Loucy (cell line): ENCODE measurements at regions not wholly inside any gene's neighbourhood (a gene's known extent, or its start where the extent isn't known, plus 50 kb on each side); places are given as distances from the start of the nearest gene placed in this dataset.

Source experiments
- H2AFZ ChIP-seq: fragments of 200-600 bp; sonication (generic); 2 replicates; pipeline ENCODE4 v1.6.0; 2016; ENCODE audit warnings: antibody characterized with exemption, mild to moderate bottlenecking, low read length, moderate library complexity
- H3F3A ChIP-seq: fragments of 200-600 bp; 2 replicates; pipeline ENCODE4 v1.6.0; 2016; ENCODE audit warnings: antibody characterized with exemption, low read depth, mild to moderate bottlenecking
- H3K27me3 ChIP-seq: fragments of 200-600 bp; sonication (generic); 2 replicates; pipeline ENCODE4 v1.6.1; 2014; ENCODE audit warnings: low read length, mild to moderate bottlenecking; ENCODE audit not compliant: insufficient read depth, poor library complexity, severe bottlenecking
- H3K36me3 ChIP-seq: fragments of 200-600 bp; sonication (generic); 2 replicates; pipeline ENCODE4 v1.6.1; 2016; ENCODE audit warnings: low read length; ENCODE audit not compliant: insufficient read depth
- H3K4me1 ChIP-seq: fragments of 200-600 bp; sonication (generic); 2 replicates; pipeline ENCODE4 v1.5.1; 2014; ENCODE audit warnings: low read length, mild to moderate bottlenecking; ENCODE audit not compliant: insufficient read depth, poor library complexity, severe bottlenecking
- H3K4me2 ChIP-seq: fragments of 200-600 bp; sonication (generic); 2 replicates; pipeline ENCODE4 v1.6.0; 2014; ENCODE audit warnings: antibody characterized with exemption, low read length, low read depth, mild to moderate bottlenecking; ENCODE audit not compliant: poor library complexity, severe bottlenecking
- H3K4me3 ChIP-seq: fragments of 200-600 bp; sonication (generic); 2 replicates; pipeline ENCODE4 v1.5.1; 2014; ENCODE audit warnings: low read length, mild to moderate bottlenecking, mixed read lengths; ENCODE audit not compliant: poor library complexity, severe bottlenecking
- H3K79me2 ChIP-seq: fragments of 200-600 bp; sonication (generic); 2 replicates; pipeline ENCODE4 v1.6.1; 2014; ENCODE audit warnings: low read length; ENCODE audit not compliant: insufficient read depth
- H3K9ac ChIP-seq: fragments of 200-600 bp; sonication (generic); 2 replicates; pipeline ENCODE4 v1.6.0; 2014; ENCODE audit warnings: mild to moderate bottlenecking, low read depth, low read length, moderate library complexity; ENCODE audit not compliant: poor library complexity, severe bottlenecking
- H3K9me2 ChIP-seq: fragments of 200-600 bp; sonication (generic); replicated peaks from 2 replicates; pipeline ENCODE4 v1.6.1; 2016; ENCODE audit warnings: low read depth, low read length, mixed read lengths
- H3K9me3 ChIP-seq: fragments of 200-600 bp; sonication (generic); 2 replicates; pipeline ENCODE4 v1.6.1; 2014; ENCODE audit warnings: mild to moderate bottlenecking, antibody characterized with exemption, low read length, low read depth; ENCODE audit not compliant: insufficient read depth
- H4K20me1 ChIP-seq: fragments of 200-600 bp; sonication (generic); 2 replicates; pipeline ENCODE4 v1.6.0; 2014; ENCODE audit warnings: antibody characterized with exemption, low read length, mild to moderate bottlenecking; ENCODE audit not compliant: insufficient read depth, poor library complexity, severe bottlenecking
- CTCF ChIP-seq: fragments of 200-600 bp; sonication (generic); conservative IDR thresholded peaks from 2 replicates; pipeline ENCODE4 v1.5.1; 2014; ENCODE audit warnings: mild to moderate bottlenecking, antibody characterized with exemption, low read length
- EZH2phosphoT487 ChIP-seq: fragments of 200-600 bp; IDR thresholded peaks from 2 replicates; pipeline ENCODE4 v1.6.1; 2018; ENCODE audit warnings: antibody characterized with exemption, mild to moderate bottlenecking, moderate library complexity, borderline replicate concordance

DNA sequence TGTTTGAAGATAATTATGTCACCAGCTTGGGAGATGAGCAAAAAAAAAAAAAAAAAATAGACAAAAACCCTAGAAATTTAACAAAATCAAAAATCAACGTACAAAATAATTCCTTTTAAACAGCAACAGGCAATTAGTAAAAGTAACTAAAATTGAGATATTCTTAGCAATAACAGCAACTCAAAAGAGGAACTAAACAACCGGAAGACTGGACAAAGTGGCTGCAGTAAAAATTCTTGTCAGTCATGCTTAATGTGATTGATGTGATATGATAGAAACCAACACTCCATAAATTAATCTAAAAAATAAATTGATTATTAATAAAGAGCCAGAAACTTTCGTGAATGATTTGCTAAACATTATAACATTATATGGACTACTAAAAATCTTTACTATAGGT is 1534.6 kb upstream of the AGA start:
- no peaks in the 10 kb centered on the region for H3K9me3 ChIP-seq
- H2AFZ ChIP-seq: no peak overlapping the region
- no peaks in the 10 kb centered on the region for H3F3A ChIP-seq
- H3K9ac ChIP-seq: no peak overlapping the region
- no peaks in the 10 kb centered on the region for H3K79me2 ChIP-seq
- no peak overlapping the region for H3K4me3 ChIP-seq
- H3K4me1 ChIP-seq: no peaks in the 10 kb centered on the region
- H3K36me3 ChIP-seq: no peaks in the 10 kb centered on the region
- no peak for TF ChIP-seq EZH2phosphoT487
- no peak for TF ChIP-seq CTCF
- no peaks in the 10 kb centered on the region for H3K27me3 ChIP-seq
- H3K4me2 ChIP-seq: no peak overlapping the region
- no peaks in the 10 kb centered on the region for H3K9me2 ChIP-seq
- H4K20me1 ChIP-seq: no peaks in the 10 kb centered on the region

DNA sequence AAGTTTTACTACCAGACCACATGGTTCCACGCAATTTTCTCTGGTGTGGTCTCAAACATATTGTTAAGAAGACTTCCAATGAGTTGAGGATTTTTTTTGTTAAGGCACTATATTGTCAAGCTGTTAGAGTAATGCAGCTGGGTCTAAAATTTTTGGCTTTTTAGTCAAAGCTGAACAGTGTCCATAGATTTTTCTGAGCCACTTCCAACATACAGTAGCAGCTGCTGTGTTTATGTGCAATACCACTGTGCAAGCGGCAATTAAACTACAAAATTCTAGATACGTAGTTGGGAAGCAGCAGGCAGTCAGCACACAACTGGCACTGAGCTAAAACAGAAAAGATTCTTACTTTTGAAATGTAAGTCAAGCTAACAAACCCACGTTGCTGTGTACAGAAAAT is 1551.1 kb upstream of the AGA start:
- no peaks in the 10 kb centered on the region for H3K4me1 ChIP-seq
- H3K4me2 ChIP-seq: no peak overlapping the region
- no peaks in the 10 kb centered on the region for H3K79me2 ChIP-seq
- H3K9ac ChIP-seq: no peak overlapping the region
- H3K36me3 ChIP-seq: no peaks in the 10 kb centered on the region
- no peaks in the 10 kb centered on the region for H3F3A ChIP-seq
- no peaks in the 10 kb centered on the region for H3K27me3 ChIP-seq
- TF ChIP-seq CTCF (no peak), EZH2phosphoT487 (no peak)
- H3K9me2 ChIP-seq: no peaks in the 10 kb centered on the region
- H3K4me3 ChIP-seq: no peak overlapping the region
- no peaks in the 10 kb centered on the region for H4K20me1 ChIP-seq
- H3K9me3 ChIP-seq: no peaks in the 10 kb centered on the region
- no peak overlapping the region for H2AFZ ChIP-seq

GRCh38 chr4:179001918-179002317 is 1559.7 kb upstream of the AGA start:
- TF ChIP-seq EZH2phosphoT487 (no peak), CTCF (no peak)
- Histone ChIP-seq H3K9me2 (no peaks in the 10 kb centered on the region), H3K4me2 (no peak overlapping the region), H3K9ac (no peak overlapping the region), H3K4me1 (no peaks in the 10 kb centered on the region), H3K36me3 (no peaks in the 10 kb centered on the region), H3K79me2 (no peaks in the 10 kb centered on the region), H3K9me3 (no peaks in the 10 kb centered on the region), H3K27me3 (no peaks in the 10 kb centered on the region), H3K4me3 (no peak overlapping the region), H4K20me1 (no peaks in the 10 kb centered on the region), H2AFZ (no peak overlapping the region), H3F3A (no peaks in the 10 kb centered on the region)
